G401 (cell line): ENCODE measurements at regions not wholly inside any gene's neighbourhood (a gene's known extent, or its start where the extent isn't known, plus 50 kb on each side); places are given as distances from the start of the nearest gene placed in this dataset.
A peak's percentile ranks its signal among the peaks of the same experiment; 100 is the strongest.

Experiments used
- DNase-seq: peaks from one replicate; pipeline ENCODE4 v3.0.0-alpha.2; 2015; ENCODE audit warnings: low spot score
- in situ Hi-C: cut with HindIII; loops from 2 replicates; pipeline ENCODE4 v1.10.0; 2016; ENCODE audit warnings: low sequenced_read_pairs, mixed read lengths

GRCh38 chr18:55818284-55818683, 230.3 kb upstream of the TCF4 start:
- DNase-seq = no peak
- in situ Hi-C loops = no loop called here

GRCh38 chr18:55811925-55812324, 223.9 kb upstream of the TCF4 start:
- no peak for DNase-seq
- in situ Hi-C loops = no loop called here

- in situ Hi-C loops = no loop called here
These were observed 217.7 kb upstream of the TCF4 start for GRCh38 chr18:55805666-55806065.

GRCh38 chr18:55795101-55795669, 207.2 kb upstream of the TCF4 start:
- in situ Hi-C loops = no loop called here
- no peak for DNase-seq

More at GRCh38 chr18:55805666-55806065, 217.7 kb upstream of the TCF4 start:
- no peak for DNase-seq

GRCh38 chr18:55794288-55795052, 206.5 kb upstream of the TCF4 start:
- no peak for DNase-seq
- in situ Hi-C loops = no loop called here

GRCh38 chr18:55790296-55790695, 202.3 kb upstream of the TCF4 start:
- in situ Hi-C loops = no loop called here
- DNase-seq = no peak

GRCh38 chr18:55787536-55788073, 199.6 kb upstream of the TCF4 start:
- in situ Hi-C loops = no loop called here
- DNase-seq = no peak

GRCh38 chr18:55786651-55787272, 198.8 kb upstream of the TCF4 start:
- no peak for DNase-seq
- in situ Hi-C loops = no loop called here

- in situ Hi-C loops = no loop called here
- DNase-seq = no peak
These were observed 195.9 kb upstream of the TCF4 start for GRCh38 chr18:55783921-55784320.

- peak; percentile 82 for DNase-seq
- in situ Hi-C loops = no loop called here
These were observed 193.5 kb upstream of the TCF4 start for GRCh38 chr18:55781481-55781957.

GRCh38 chr18:55780586-55781071, 192.6 kb upstream of the TCF4 start:
- DNase-seq = peak; percentile 25
- in situ Hi-C loops = no loop called here

- DNase-seq = peak; percentile 52
- in situ Hi-C loops = no loop called here
These were observed 191.9 kb upstream of the TCF4 start for GRCh38 chr18:55779691-55780585.

- in situ Hi-C loops = no loop called here
- peak; percentile 36 for DNase-seq
These were observed 191.0 kb upstream of the TCF4 start for GRCh38 chr18:55778788-55779690.

GRCh38 chr18:55777666-55778304, 189.8 kb upstream of the TCF4 start:
- in situ Hi-C loops = no loop called here
- no peak for DNase-seq

- DNase-seq = peak; percentile 11
- in situ Hi-C loops = no loop called here
These were observed 188.0 kb upstream of the TCF4 start for GRCh38 chr18:55775972-55776371.

GRCh38 chr18:55774505-55774904, 186.5 kb upstream of the TCF4 start:
- in situ Hi-C loops = no loop called here
- DNase-seq = no peak

GRCh38 chr18:55768255-55768654, 180.3 kb upstream of the TCF4 start:
- DNase-seq = no peak
- in situ Hi-C loops = no loop called here

GRCh38 chr18:55764386-55764785, 176.4 kb upstream of the TCF4 start:
- DNase-seq = no peak
- in situ Hi-C loops = no loop called here
